GM18867 (cell line): ENCODE measurements at regions not wholly inside any gene's neighbourhood (a gene's known extent, or its start where the extent isn't known, plus 50 kb on each side); places are given as distances from the start of the nearest gene placed in this dataset.
"Not testable (repeated sequence)": the region's sequence is repeated elsewhere in the genome, so short reads cannot be mapped to it uniquely, and the experiment has no call there.

Experiments
- ATAC-seq: cut with Tn5 transposase; IDR thresholded peaks from one replicate; pipeline ENCODE4 v1.9.1; 2021; ENCODE audit warnings: mild to moderate bottlenecking, moderate library complexity; ENCODE audit not compliant: unreplicated experiment

DNA sequence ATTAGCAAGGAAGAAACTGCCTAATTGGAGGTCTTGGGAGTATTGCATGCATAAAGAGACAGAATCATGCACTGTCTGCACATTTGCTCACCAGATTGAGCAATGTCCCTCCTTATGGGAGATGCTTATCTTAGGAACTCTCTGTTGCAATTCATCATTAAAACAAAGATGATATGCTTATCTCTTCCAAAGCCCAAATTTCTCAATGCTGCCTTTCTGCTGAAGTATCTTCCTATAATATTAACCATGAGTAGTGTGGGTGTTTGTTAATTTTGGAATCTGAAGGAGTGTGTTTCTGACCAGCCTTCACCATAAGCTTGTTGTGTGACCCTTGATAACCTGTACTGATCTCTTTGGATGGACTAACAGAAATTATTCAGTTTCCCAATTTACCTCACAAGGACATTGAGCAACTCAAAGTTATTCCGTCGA, 1257.6 kb upstream of the FLRT2 start:
- no peak for ATAC-seq

GRCh38 chr14:84273181-84273580, 1256.8 kb upstream of the FLRT2 start:
- ATAC-seq = no peak

DNA sequence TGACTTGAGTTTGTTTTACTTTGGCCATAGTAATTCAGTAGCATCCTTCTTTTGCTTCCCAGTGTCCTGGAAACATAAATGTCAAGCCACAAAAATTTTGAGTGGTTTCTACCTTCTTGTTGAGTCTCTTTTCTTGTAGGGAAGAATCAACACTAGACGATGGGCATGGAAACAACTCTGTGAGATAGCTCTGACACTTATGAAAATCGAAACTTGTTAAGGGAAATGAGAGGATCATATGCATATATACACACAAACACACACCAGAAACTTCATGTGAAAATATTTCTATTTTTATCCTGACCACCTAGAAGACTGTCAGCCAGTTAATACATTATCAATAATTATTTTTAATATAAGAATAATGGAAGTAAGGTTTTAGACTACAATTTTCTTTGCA, 1247.3 kb upstream of the FLRT2 start:
- no peak for ATAC-seq

- no peak for ATAC-seq
Measured at GRCh38 chr14:84288781-84289180, 1241.2 kb upstream of the FLRT2 start.

DNA sequence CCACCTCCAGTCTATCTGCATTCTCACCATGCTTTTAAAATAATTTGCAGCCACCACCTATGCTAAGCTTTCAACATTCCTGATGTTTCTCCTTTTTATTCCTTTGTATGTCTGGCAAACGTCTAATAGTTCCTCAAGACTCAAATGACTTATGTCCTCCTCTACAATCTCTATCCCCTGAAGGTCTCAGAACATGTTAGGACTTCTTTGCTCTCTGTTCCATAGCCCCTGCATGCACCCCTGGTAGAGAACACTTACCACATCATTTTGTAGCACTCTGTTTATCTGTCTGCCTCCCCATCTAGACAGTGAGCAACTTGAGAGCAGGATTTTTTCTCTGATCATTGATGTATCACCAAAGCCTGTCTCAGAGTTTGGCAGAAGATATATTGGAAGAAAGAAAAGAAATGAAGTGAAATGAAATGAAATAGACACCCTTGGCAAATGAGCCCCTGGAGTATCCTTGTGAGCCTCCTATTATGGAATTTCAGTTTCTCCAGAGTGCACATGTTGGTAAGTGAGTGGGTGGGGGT, 1231.2 kb upstream of the FLRT2 start:
- no peak for ATAC-seq

GRCh38 chr14:84303140-84303539, 1226.8 kb upstream of the FLRT2 start:
- no peak for ATAC-seq

- no peak for ATAC-seq
Measured at GRCh38 chr14:84312551-84312950, 1217.4 kb upstream of the FLRT2 start.

DNA sequence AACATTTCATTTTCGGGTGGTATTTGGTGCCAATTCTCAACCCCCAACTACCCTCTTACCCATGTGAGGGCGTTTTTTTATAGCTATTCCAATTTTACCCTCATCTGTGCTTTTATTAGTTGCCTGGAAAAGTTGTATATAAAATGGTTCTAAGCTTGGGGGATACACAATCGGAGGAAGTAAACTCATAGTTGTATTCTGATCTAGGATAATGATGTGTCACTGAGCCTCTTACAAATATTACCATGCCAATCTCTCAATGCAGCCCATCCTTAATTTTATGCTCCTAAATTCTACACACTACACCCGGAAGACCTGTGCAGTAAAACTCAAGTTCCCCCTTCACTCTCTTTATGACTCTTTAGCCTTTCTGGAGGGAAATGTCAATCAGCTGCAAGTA, 1206.5 kb upstream of the FLRT2 start:
- no peak for ATAC-seq

DNA sequence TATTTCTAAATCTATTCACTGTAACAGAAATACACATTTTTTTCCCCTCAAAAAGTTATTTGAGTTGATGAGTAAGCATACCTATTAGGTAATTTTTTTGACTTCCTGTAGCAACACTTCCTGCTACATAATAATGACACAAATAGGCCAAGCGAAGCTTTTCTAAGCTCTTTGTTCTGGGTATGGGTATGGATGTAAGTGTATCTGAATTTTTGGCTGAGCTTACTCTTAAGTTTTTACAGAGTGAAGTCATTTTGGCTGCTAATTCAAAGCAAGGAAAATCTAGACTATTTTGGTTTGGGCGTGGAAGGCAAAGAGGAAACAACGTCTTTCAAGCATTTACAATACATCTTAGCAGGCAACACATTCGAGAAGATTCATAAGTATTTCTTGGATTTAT, 1206.0 kb upstream of the FLRT2 start:
- no peak for ATAC-seq

- ATAC-seq = no peak
Measured at GRCh38 chr14:84336433-84336832, 1193.5 kb upstream of the FLRT2 start.

- ATAC-seq = no peak
Measured at GRCh38 chr14:84340938-84341337, 1189.0 kb upstream of the FLRT2 start.

GRCh38 chr14:84341867-84342266, 1188.1 kb upstream of the FLRT2 start:
- ATAC-seq = not testable (repeated sequence)

GRCh38 chr14:84343656-84344055, 1186.3 kb upstream of the FLRT2 start:
- no peak for ATAC-seq

DNA sequence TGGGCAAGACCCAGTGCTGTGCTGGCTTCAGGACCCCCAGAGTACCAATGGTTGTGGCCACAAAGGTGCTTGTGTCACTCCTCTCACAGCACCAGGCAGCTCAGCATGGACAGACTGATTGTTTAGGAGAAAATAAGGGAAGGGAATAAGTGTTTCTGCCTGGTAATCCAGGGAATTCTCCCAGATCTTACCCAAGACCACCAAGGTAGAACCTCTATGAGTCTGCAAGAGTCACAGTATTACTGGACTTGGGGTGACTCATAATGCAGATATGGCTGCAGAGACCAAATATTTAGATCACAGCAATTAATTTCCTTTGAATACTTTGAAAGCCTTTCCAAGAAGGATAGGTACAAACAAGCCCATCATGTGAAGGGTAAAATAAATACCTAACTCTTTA, 1178.3 kb upstream of the FLRT2 start:
- no peak for ATAC-seq

DNA sequence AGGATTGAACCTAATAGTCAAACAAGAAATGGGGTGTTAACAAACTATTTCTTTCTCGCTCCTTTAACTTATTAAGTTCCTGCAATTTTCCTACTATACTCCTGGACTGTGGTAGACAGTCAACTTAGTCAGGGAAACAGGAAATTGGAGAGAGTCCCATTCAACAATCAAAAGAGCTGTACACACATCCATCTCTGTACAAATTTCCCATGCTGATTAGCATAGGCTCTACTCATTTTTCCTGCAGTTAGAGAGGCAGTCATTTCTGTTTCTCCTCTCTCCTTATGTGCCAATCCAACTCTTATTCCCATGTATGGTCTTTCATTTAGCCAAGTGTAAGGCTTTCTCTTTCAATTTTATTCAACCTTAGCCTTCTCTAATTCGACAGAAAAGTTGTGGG, 1168.5 kb upstream of the FLRT2 start:
- no peak for ATAC-seq

DNA sequence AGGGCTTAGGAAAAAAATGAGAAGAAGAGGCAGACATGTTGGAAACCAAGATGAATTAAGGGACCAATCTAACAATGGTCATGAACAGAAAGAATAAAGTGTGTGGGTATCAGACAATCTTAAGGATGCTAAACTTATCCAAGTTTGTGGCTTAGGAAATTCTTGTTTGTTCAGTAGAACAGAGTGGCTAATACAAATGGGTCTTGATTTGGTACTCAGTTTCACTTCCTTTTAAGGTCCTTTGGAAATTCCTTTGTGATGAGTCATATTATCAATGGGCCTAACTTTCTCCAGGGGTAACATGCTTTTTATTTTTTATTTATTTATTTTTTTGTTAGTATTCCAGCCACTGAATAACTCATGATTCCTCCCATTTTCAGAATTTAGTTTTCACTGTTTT, 1154.7 kb upstream of the FLRT2 start:
- no peak for ATAC-seq

GRCh38 chr14:84390010-84390409, 1139.9 kb upstream of the FLRT2 start:
- ATAC-seq = no peak

DNA sequence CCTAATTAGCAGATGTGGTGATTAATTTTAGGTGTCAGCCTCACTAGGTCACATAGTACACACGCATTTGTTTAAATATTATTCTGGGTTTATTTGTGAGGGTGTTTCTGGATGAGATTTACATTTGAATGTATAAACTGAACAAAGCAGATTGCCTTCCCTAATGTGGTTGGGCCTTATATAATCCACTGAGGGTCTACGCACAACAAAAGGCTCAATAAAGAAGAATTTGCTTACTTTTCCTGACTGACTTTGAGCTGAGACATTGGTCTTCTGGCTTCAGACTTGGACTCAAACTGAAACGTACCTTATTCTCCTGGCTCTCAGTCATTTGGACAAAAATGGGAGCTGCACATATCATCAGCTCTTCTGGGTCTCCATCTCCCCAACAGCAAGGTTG, 1132.3 kb upstream of the FLRT2 start:
- ATAC-seq = no peak

DNA sequence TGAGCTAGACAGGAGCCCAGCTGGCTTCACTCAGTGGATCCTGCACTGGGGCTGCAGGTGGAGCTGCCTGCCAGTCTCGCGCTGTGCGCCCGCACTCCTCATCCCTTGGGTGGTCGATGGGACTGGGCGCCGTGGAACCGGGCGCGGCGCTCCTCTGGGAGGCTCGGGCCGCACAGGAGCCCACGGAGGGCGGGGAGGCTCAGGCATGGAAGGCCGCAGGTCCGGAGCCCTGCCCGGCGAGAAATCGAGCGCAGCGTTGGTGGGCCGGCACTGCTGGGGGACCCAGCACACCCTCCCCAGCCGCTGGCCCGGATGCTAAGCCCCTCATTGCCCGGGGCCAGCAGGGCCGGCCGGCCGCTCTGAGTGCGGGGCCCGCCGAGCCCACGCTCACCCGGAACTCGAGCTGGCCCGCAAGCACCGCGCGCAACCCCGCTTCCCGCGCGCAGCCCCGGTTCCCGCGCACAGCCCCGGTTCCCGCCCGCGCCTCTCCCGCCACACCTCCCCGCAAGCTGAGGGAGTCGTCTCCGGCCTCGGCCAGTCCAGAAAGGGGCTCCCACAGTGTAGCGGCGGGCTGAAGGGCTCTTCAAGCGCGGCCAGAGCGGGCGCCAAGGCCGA, 1130.5 kb upstream of the FLRT2 start:
- no peak for ATAC-seq

DNA sequence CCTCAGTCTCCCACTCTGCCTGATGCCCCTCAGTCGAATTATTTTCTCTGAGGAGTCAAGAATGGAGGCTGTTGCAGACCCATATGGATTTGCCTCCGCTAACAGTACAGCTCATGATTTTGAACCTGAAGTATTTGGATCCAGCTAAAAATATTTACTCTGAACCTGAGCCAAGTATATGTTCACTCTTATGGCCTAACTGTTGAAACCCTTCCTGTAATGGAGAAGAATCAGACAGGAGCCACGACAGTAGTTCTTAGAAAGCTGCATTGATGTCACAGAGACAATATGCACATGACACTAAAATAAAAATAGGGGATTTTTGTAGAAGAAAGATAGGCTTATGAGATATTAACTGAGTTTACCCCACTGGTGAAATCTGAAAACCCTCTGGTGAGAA, 1128.3 kb upstream of the FLRT2 start:
- no peak for ATAC-seq

DNA sequence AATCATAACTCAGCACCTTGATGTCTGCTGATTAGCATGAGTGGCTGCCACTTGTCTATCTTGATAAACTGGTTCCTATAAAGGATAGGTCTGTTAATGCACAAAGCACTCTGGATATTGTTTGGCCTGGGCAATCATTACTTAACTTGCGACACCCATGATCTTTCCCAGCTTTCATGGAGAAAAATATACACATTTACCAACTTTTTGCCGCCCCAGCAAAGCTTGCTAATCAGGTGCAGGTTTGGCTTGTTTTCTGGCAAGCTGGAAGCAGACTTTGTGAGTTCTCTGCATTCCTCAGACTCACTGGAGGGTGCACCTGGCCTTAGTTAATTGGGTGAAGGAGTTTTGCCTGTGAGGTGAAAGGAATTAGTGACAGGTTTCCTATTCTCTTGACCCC, 1126.4 kb upstream of the FLRT2 start:
- ATAC-seq = no peak

DNA sequence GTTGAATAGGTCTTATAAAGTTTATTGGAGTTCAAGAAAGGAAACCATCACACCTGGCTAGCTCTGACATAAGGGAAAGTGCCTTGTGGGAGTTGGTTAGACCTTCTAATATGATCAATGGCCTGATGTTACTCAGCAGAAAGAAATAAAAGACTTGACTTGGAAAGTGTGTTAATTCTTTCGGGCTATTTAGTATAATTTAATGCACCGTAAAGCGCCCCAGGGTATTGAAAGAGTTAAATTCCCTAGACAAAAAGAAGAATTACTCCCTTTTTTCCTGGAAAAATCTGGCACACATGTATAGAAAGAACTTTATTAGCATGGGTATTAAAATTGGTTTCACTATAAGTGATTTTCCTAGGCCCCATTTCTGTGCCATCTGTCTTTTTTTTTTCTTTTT, 1125.7 kb upstream of the FLRT2 start:
- ATAC-seq = no peak

DNA sequence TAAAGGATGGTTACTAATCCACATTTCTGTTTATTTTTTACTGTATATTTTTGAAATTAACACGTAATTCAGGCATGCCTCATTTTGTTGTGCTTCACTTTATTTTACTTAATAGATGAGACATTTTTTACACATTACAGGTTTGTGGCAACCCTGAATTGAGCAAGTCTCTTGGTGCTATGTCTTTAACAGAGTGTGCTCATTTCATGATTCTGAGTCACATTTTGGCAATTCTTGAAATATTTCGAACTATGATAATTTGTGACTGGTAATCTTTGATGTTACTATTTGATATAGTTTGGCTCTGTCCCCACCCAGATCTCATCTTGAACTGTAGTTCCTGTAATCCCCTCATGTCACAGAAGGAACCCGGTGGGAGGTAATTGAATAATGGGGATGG, 1120.5 kb upstream of the FLRT2 start:
- ATAC-seq = no peak
